Activated CD8-positive, alpha-beta memory T cell treated with anti-CD3 and anti-CD28 coated beads for 48 hours (primary cell): ENCODE measurements at regions not wholly inside any gene's neighbourhood (a gene's known extent, or its start where the extent isn't known, plus 50 kb on each side); places are given as distances from the start of the nearest gene placed in this dataset.
"Not testable (repeated sequence)": the region's sequence is repeated elsewhere in the genome, so short reads cannot be mapped to it uniquely, and the experiment has no call there.

Experiments used
- DNase-seq, 3 experiments: peaks; one replicate each; pipeline ENCODE4 v3.0.0-alpha.2; 2020; ENCODE audit warnings: low read depth in 2 of 3, low spot score in 2 of 3

DNA sequence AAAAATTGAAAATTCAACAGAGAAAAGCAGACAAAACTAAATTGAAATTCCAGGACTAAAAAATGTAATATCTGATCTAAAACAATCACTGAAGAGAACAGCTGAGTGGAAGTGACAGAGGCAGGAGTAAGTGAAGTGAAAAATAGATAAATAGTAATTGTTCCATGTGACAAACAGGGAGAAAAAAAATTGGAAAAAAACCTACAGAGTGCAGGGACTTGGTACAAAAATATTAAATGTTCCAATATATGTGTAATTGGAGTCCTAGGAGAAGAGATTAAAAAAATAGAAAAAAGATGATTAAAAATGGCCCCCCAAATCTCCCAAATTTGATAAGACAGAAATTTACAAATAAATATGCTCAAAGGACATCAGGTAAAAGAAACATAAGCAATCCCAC is 63.4 kb upstream of the NAMPT start:
- DNase-seq, result no peak

DNA sequence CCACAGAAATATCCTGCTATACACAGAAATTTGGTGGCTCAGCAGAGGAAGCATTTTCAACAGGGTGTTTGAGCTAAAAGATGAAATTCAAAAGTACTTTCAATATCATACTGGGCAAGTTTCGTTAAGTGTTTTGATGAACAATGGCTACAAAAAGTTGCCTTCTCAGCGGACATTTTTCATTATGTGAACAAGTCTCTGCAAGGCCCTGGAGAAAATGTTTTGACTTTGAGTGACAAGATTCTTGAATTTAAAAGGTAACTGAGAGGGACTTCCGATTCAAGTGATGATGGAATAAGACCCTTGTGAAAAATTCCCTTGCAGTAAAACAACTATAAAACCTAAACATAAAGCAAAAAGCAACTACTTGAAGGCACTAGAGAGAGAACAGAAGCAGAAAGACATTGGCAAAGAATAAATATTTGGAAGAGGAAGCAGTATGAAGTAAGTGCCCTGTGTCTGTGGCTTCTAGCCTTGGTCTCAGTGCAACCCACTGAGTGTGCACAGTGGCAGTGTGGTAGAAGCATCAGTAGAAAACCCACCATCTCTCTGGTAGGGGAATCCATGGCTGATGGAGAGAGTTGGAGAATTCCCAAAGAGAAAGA is 62.5 kb upstream of the NAMPT start:
- no peak for DNase-seq

DNA sequence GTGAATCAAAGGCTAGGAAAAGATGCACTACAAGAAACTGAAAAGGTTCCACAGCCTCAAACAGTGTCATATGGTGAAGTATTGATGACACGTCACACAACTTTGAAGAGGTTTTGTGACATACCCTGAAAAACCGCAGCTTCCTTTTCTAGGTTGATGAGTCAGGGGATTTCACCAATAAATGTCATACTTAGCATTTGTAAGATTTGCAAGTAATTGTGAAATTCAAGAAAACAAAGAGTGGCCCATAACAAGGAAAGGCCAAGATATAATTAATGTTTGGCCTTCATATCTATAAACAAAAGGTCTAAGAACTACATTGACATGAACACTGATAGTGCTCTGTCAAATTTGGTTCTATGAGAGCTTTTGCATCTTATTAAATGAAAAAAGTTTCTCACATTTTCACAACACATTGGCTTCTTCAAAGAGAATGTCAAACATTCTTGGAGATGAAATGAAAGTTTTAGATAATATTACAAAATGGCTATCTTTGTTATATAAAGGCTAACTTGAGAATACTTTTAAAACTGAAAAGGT is 62.0 kb upstream of the NAMPT start:
- no peak for DNase-seq

DNA sequence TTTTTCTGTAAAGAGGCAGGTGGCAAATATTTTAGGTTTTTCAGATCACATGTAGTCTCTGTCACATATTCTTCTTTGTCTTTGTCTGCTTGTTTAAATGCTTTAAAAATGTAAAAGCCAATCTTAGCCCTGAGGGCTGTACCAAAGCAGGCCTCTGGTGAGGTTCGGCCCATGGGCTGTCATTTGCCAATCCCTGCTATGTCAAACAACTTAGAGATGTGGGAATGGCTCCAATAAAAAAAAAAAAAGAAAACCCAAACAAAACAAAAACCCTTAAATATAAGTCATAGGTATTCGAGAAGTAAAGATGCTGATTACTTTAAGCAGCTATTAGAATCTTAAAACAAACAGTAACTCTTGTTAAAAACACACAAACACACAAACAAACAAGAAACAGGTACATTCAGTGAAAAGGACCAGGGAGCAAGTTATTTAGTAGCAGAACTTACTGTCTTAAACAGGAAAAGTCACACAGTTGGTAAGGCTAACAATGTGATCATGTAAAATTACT is 61.4 kb upstream of the NAMPT start:
- DNase-seq, result no peak

DNA sequence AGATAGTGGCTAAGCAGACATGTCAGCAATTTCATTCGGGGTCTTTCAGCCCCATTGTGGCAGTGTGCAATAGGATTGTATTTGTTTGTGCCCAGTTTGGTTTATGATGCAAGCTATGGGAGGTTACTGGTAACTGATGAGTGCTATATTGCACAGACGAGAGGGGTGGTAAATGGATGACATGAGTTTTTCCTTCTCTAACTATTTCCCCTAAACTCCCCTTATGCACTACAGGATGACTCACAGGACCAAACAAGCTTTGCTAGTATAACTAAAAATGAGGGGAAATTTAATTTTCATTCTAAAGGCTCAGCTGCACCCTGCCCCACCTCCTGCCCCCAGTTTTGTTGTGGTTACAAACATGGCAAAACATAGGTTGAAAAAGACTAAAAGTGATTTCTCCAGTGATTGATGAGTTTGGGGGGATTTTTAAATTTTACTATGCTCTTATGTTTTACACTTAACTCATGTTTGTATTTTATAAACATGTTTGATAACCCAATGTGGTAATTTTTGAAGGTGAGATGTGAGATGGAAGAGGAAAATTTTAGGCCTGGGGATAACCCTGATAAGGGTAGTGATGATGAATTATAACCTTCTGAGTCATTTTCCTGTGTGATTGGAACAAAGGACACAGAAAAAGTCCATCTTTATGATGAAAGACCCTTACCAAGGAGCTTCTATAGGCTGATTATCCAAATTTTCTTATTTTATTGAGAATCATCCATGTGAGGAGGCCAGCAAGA is 60.8 kb upstream of the NAMPT start:
- peak in 1 of 3 experiments; percentile 38 for DNase-seq

DNA sequence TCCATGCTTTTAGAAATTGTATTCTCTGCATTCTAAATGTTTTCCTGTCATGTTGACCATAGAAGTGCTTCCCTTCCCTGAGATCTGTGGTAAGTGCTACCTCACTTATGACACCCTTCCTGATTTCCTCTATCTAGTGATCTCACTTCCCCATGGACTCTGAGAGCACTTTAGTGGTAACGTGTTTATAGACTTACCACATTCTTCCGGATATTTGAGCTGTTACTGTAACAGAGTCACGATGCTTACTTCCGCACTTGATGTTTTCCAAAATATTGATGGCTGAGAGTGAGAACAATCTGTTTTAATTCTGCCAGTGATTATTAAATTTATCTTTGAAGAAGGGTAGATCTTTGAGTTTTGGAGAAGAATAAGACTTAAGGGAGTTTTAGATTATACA is 60.1 kb upstream of the NAMPT start:
- no peak for DNase-seq

DNA sequence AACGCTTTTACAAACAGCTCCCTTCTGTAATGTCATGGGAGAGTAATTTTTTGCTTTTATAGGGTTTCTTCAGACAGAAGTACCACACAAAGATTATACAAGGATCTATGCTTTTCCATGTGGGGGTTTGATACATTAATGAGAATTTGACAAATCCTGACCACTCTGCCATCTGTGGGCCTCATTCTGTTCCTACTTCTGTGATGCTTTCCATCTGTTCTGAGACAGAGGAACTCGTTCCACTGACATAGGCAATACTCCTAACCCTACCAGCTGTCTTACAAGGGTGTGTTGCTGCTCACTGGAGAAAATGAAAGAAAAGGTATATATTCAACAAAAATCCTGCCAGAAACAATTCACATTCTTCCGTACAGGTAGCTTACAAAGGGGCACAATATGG is 59.4 kb upstream of the NAMPT start:
- DNase-seq, result no peak

DNA sequence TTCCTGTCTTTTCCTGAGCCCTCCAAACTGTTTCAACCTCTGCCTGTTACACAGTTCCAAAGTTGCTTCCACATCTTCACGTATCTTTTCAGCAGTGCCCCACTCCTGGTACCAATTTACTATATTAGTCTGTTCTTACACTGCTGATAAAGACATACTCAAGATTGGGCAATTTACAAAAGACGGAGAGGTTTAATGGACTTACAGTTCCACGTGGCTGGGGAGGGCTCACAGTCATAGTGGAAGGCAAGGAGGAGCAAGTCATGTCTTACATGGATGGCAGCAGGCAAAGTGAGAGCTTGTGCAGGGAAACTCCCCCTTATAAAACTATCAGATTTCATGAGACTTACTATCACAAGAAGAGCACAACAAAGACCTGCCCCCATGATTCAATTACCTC is 57.3 kb upstream of the NAMPT start:
- DNase-seq, result not testable (repeated sequence)

DNA sequence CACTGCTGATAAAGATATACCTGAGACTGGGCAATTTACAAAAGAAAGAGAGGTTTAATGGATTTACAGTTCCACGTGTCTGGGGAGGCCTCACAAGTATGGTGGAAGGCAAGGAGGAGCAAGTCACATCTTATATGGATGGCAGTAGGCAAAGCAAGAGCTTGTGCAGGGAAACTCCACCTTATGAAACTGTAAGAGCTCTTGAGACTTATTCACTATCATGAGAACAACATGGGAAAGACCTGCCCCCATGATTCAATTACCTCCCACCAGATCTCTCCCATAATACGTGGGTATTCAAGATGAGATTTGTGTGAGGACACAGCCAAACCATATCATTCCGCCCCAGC is 55.4 kb upstream of the NAMPT start:
- DNase-seq, result not testable (repeated sequence)

DNA sequence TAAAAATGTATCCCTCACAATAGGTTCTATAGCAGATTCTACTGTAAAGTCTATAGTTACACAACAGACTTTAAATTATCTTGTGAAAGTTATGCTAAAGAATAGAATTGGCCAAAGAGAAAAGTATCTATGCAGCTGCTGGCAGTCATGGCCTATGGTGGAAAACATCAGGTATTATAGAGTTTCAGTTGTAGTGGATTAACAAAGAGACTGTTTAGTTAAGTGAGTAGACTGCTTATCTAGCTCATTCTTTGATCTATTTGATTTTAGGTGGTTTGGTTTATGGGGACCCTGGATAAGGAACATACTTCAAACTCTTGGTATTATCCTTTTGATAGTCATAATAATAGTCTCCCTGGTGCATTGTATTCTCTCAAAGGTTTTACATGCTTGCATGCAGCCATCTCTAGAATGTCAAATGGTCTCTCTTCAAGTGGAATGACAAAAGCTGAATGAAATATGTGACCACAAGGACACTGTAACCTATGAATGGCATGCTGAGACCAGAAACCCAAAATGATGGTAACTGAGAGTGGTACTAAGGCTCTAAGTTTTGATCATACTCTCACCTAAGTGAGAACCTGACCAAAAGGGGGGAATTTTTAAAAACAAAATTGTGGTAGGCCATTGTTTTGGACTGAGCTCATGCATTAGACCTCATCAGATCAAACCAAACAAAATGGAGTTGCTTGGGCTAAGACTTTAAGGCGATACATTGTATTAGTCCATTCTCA is 54.9 kb upstream of the NAMPT start:
- no peak for DNase-seq

DNA sequence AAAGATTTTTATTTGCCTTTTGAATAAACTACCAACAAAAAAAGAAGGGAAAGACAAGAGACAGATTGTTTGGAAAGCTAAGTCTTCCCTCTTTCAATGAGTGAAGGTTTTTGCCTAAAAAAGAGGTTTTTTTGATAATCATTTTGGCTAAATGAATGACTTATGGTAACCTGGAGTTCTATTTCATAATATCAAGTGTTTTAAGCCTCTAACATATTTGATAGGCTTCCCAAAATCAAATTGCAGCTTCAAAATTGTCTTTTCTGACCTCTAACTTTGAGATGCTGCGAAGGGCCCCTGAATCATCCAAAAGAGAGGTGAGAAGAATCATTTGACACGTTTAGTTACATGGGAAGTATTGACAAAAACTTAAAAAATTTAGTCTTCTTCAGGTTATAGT is 53.0 kb upstream of the NAMPT start:
- DNase-seq, result no peak

DNA sequence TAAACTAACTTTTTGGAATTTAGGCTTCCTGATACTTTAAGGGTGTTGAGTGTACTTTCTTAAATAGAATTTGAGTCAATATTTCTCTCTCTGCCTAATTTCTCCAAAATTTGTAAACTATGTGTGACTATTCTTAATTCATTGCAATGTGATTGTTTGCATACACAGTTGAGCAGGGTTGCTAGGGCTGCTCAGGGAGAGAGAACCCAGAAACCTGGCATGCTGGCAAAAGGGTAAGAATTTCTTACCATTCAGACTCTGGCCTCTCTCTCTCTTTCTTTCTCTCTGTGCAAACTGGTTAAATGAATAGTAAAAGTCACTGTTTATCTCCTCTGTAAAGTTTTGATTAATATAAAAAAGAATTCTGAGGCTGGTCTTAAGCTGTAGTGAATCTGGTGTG is 51.0 kb upstream of the NAMPT start:
- no peak for DNase-seq
